GM12891 (cell line): ENCODE measurements at regions not wholly inside any gene's neighbourhood (a gene's known extent, or its start where the extent isn't known, plus 50 kb on each side); places are given as distances from the start of the nearest gene placed in this dataset.

ENCODE experiments used
- PAX5 ChIP-seq: IDR thresholded peaks from 2 replicates; pipeline ENCODE4 v1.6.1; 2011; ENCODE audit warnings: low read length, moderate library complexity, mild to moderate bottlenecking; ENCODE audit not compliant: insufficient read depth, severe bottlenecking
- POLR2A ChIP-seq: IDR thresholded peaks from 2 replicates; pipeline ENCODE4 v1.6.1; 2011; ENCODE audit warnings: low read depth, low read length, control low read depth
- POLR2AphosphoS5 ChIP-seq: IDR thresholded peaks from 2 replicates; pipeline ENCODE4 v1.6.1; 2011; ENCODE audit warnings: low read depth, low read length, control low read depth
- POU2F2 ChIP-seq: IDR thresholded peaks from 2 replicates; pipeline ENCODE4 v1.6.1; 2011; ENCODE audit warnings: low read depth, mild to moderate bottlenecking, control low read depth, low read length, moderate library complexity
- SPI1 ChIP-seq: IDR thresholded peaks from 2 replicates; pipeline ENCODE4 v1.6.1; 2011; ENCODE audit warnings: low read depth, low read length, control low read depth
- TAF1 ChIP-seq: IDR thresholded peaks from 2 replicates; pipeline ENCODE4 v1.6.1; 2011; ENCODE audit warnings: low read depth, low read length, control low read depth

DNA sequence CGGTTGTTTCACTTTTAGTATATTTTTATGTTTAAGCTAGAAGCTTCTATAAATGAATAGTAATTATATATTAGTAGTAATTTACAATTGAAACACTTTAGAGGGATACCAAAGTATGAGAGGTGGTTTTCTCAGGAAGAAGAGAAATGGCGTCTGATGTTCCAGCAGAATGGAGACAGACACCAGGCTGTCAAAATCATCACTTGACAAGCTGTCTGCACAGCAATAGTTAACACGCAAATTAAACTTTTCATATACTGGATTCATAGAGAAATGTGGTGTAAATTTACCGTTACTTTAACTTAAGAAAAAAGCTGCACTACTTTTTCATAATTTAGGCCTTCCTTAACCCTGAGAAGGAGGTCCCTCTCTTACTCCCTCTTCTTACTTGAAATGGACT is 82.6 kb downstream of the FAM217A start:
- TF ChIP-seq POLR2A: no peak
- TF ChIP-seq POLR2AphosphoS5: no peak
- TF ChIP-seq TAF1: no peak
- no peak for TF ChIP-seq SPI1
- no peak for TF ChIP-seq POU2F2
- no peak for TF ChIP-seq PAX5
